ENCODE measurements at regions not wholly inside any gene's neighbourhood (a gene's known extent, or its start where the extent isn't known, plus 50 kb on each side); places are given as distances from the start of the nearest gene placed in this dataset.

DNA sequence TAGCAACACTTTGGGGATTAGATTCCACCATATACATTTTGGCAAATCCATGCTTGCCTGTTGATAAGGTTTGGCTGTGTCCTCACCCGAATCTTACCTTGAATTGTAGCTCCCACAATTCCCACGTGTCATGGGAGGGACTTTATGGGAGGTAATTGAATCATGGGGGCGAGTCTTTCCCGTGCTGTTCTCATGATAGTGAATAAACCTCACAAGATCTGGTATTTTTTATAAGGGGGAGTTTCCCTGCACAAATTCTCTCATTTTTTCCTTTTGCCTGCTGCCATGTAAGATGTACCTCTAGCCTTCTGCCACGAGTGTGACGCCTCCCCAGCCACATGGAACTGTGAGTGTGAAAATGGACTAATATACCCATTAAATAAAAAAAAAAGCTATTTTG is 265.3 kb downstream of the MRPL39 start:
- TF ChIP-seq, protein P1, sequence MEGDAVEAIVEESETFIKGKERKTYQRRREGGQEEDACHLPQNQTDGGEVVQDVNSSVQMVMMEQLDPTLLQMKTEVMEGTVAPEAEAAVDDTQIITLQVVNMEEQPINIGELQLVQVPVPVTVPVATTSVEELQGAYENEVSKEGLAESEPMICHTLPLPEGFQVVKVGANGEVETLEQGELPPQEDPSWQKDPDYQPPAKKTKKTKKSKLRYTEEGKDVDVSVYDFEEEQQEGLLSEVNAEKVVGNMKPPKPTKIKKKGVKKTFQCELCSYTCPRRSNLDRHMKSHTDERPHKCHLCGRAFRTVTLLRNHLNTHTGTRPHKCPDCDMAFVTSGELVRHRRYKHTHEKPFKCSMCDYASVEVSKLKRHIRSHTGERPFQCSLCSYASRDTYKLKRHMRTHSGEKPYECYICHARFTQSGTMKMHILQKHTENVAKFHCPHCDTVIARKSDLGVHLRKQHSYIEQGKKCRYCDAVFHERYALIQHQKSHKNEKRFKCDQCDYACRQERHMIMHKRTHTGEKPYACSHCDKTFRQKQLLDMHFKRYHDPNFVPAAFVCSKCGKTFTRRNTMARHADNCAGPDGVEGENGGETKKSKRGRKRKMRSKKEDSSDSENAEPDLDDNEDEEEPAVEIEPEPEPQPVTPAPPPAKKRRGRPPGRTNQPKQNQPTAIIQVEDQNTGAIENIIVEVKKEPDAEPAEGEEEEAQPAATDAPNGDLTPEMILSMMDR (IDR thresholded peaks at IDR 0.05): no peak
- TF ChIP-seq POLR2AphosphoS5 (IDR thresholded peaks at IDR 0.05): no peak
- no peak for TF ChIP-seq POLR2A (IDR thresholded peaks at IDR 0.05)
- no peak for TF ChIP-seq EP300 (IDR thresholded peaks at IDR 0.05)
